Panc1 (cell line): ENCODE measurements at regions not wholly inside any gene's neighbourhood (a gene's known extent, or its start where the extent isn't known, plus 50 kb on each side); places are given as distances from the start of the nearest gene placed in this dataset.

Experiments used
- ATAC-seq: fragments of 200-7000 bp; cut with Tn5 transposase; 2 replicates; pipeline ENCODE4 v1.9.1; 2020; ENCODE audit warnings: mild to moderate bottlenecking, moderate library complexity
- BruUV-seq: library from RNA; stranded (reverse); fragments of 400-500 nt; replicated peaks from 2 replicates; lab custom pipeline; 2021; lab: Mats Ljungman, UMichigan
- CTCF ChIA-PET: fragments of 300-600 bp; sonication (Branson Sonifier 250); formaldehyde crosslinking; loops from one replicate; lab custom pipeline; 2022; ENCODE audit warnings: antibody characterized with exemption; lab: Charles Lee
- POLR2A ChIA-PET: fragments of 300-600 bp; sonication (Branson Sonifier 250); formaldehyde crosslinking; loops from one replicate; lab custom pipeline; 2022; ENCODE audit warnings: antibody characterized with exemption; lab: Charles Lee
- DNase-seq: peaks from one replicate; pipeline ENCODE4 v3.0.0-alpha.2; 2010; ENCODE audit warnings: low read depth, low spot score
- H3K27ac ChIP-seq: 2 replicates; pipeline ENCODE4 v1.5.1; 2011; ENCODE audit warnings: mild to moderate bottlenecking, low read length, inconsistent platforms
- H3K27me3 ChIP-seq: fragments of 200-500 bp; sonication (Bioruptor generic); 2 replicates; pipeline ENCODE4 v1.6.0; 2014; ENCODE audit warnings: low read length, inconsistent platforms; ENCODE audit not compliant: control insufficient read depth, insufficient read depth
- H3K36me3 ChIP-seq: fragments of 200-500 bp; sonication (Bioruptor generic); 2 replicates; pipeline ENCODE4 v1.5.1; 2014; ENCODE audit warnings: inconsistent platforms, mild to moderate bottlenecking, low read length, moderate library complexity; ENCODE audit not compliant: control insufficient read depth, insufficient read depth
- H3K4me1 ChIP-seq: 2 replicates; pipeline ENCODE4 v1.5.1; 2011; ENCODE audit warnings: inconsistent platforms, mild to moderate bottlenecking, low read length, moderate library complexity; ENCODE audit not compliant: control insufficient read depth, insufficient read depth
- H3K4me3 ChIP-seq, 2 experiments: 2 replicates each; pipeline ENCODE4 v1.5.1; 2011 to 2012; ENCODE audit warnings: low read depth in 2 of 2, low read length in 2 of 2, mild to moderate bottlenecking in 2 of 2, inconsistent platforms in 1 of 2, moderate library complexity in 1 of 2
- H3K9me3 ChIP-seq: fragments of 200-500 bp; sonication (Bioruptor generic); 2 replicates; pipeline ENCODE4 v1.5.1; 2014; ENCODE audit warnings: low read depth, mild to moderate bottlenecking, inconsistent platforms, low read length, moderate library complexity; ENCODE audit not compliant: control insufficient read depth, insufficient read depth
- CTCF ChIP-seq: fragments of 450-650 bp; IDR thresholded peaks from 2 replicates; pipeline ENCODE4 v1.5.1; 2017; ENCODE audit warnings: mild to moderate bottlenecking
- POLR2AphosphoS5 ChIP-seq: IDR thresholded peaks from 2 replicates; pipeline ENCODE4 v1.6.1; 2012; ENCODE audit warnings: mild to moderate bottlenecking, low read depth, low read length, moderate library complexity
- SIN3A ChIP-seq: IDR thresholded peaks from 2 replicates; pipeline ENCODE4 v1.6.1; 2012; ENCODE audit warnings: low read depth, mild to moderate bottlenecking, low read length, moderate library complexity, borderline replicate concordance; ENCODE audit not compliant: insufficient read depth
- TCF7L2 ChIP-seq: IDR thresholded peaks from 2 replicates; pipeline ENCODE4 v1.6.1; 2011; ENCODE audit warnings: mild to moderate bottlenecking, low read depth, low read length, inconsistent platforms
- in situ Hi-C: cut with HindIII; loops from 2 replicates; pipeline ENCODE4 v1.10.0; 2016; ENCODE audit warnings: low sequenced_read_pairs, low pct_unique_long_range_greater_than_20kb
- intact Hi-C: fragments of 100-400 bp; cut with micrococcal nuclease; formaldehyde crosslinking; loops from one replicate; pipeline ENCODE4 v1.10.0; 2022; ENCODE audit not compliant: unreplicated experiment
- TF ChIP-seq, protein P1 (sequence below), 2 experiments: IDR thresholded peaks; 2 replicates each; pipeline ENCODE4 v1.6.1; 2011 to 2012; ENCODE audit warnings: low read depth in 2 of 2, control low read depth in 1 of 2, low read length in 1 of 2, mild to moderate bottlenecking in 1 of 2, moderate library complexity in 1 of 2; ENCODE audit not compliant: insufficient read depth in 1 of 2

DNA sequence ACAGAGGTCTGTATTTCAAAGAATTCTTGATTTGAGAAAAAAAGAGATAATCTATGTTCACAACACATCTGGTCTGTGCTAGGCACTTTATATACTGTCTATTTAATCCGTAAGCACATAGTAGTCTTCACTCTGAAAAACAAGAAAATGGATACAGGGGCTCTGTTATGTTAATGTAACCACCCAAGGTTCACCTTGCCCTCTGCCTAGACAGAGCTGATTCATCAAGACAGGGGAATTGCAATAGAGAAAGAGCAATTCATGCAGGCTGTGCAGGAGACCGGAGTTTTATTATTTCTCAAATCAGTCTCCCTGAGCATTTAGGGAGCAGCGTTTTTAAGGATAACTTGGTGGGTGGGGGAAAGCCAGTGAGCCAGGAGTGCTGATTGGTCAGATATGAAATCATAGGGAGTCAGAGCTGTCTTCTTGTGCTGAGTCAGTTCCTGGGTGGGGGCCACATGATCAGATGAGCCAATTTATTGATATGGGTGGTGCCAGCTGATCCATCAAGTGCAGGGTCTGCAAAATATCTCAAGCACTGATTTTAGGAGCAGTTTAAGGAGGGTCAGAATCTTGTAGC lies 92.9 kb upstream of the TNIP3 start:
- Histone ChIP-seq H3K27ac (no peak overlapping the region), H3K36me3 (no peaks in the 10 kb centered on the region), H3K4me3 (no peak overlapping the region), H3K27me3 (no peaks in the 10 kb centered on the region), H3K4me1 (no peaks in the 10 kb centered on the region), H3K9me3 (no peaks in the 10 kb centered on the region)
- BruUV-seq = no TSS peak
- intact Hi-C loops = no loop called here
- DNase-seq (no peak), ATAC-seq (no peak)
- POLR2A ChIA-PET = no interaction called here
- in situ Hi-C loops = no loop called here
- CTCF ChIA-PET = no interaction called here
- TF ChIP-seq TCF7L2 (no peak), SIN3A (no peak), POLR2AphosphoS5 (no peak), CTCF (no peak)
- TF ChIP-seq, protein P1, sequence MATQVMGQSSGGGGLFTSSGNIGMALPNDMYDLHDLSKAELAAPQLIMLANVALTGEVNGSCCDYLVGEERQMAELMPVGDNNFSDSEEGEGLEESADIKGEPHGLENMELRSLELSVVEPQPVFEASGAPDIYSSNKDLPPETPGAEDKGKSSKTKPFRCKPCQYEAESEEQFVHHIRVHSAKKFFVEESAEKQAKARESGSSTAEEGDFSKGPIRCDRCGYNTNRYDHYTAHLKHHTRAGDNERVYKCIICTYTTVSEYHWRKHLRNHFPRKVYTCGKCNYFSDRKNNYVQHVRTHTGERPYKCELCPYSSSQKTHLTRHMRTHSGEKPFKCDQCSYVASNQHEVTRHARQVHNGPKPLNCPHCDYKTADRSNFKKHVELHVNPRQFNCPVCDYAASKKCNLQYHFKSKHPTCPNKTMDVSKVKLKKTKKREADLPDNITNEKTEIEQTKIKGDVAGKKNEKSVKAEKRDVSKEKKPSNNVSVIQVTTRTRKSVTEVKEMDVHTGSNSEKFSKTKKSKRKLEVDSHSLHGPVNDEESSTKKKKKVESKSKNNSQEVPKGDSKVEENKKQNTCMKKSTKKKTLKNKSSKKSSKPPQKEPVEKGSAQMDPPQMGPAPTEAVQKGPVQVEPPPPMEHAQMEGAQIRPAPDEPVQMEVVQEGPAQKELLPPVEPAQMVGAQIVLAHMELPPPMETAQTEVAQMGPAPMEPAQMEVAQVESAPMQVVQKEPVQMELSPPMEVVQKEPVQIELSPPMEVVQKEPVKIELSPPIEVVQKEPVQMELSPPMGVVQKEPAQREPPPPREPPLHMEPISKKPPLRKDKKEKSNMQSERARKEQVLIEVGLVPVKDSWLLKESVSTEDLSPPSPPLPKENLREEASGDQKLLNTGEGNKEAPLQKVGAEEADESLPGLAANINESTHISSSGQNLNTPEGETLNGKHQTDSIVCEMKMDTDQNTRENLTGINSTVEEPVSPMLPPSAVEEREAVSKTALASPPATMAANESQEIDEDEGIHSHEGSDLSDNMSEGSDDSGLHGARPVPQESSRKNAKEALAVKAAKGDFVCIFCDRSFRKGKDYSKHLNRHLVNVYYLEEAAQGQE (IDR thresholded peaks at IDR 0.05; ENCODE audit: insufficient read depth in 1 of 2, low read depth in 2 of 2, low read length in 1 of 2) = no peak

GRCh38 chr4:121255986-121256750 lies 92.0 kb upstream of the TNIP3 start:
- Histone ChIP-seq H3K9me3 (no peaks in the 10 kb centered on the region), H3K36me3 (no peaks in the 10 kb centered on the region), H3K4me1 (no peaks in the 10 kb centered on the region), H3K4me3 (no peak overlapping the region), H3K27me3 (no peaks in the 10 kb centered on the region), H3K27ac (no peak overlapping the region)
- intact Hi-C loops (no loop called here), in situ Hi-C loops (no loop called here)
- no peak for TF ChIP-seq POLR2AphosphoS5
- TF ChIP-seq, protein P1 (IDR thresholded peaks at IDR 0.05; ENCODE audit: insufficient read depth in 1 of 2, low read depth in 2 of 2, low read length in 1 of 2) = no peak
- TF ChIP-seq SIN3A = no peak
- TF ChIP-seq TCF7L2 = no peak
- TF ChIP-seq CTCF = no peak
- ATAC-seq = no peak
- BruUV-seq = no TSS peak
- no peak for DNase-seq
- CTCF ChIA-PET = no interaction called here
- POLR2A ChIA-PET = no interaction called here
